ENCODE measurements at regions not wholly inside any gene's neighbourhood (a gene's known extent, or its start where the extent isn't known, plus 50 kb on each side); places are given as distances from the start of the nearest gene placed in this dataset.

GRCh38 chrX:16451334-16451733, 198.6 kb upstream of the S100G start:
- DNase-seq = no peak

- no peak for DNase-seq
Measured at GRCh38 chrX:16454926-16455325, 195.0 kb upstream of the S100G start.

- DNase-seq = no peak
Measured at GRCh38 chrX:16457239-16457638, 192.7 kb upstream of the S100G start.

GRCh38 chrX:16458208-16458607, 191.8 kb upstream of the S100G start:
- DNase-seq = no peak

GRCh38 chrX:16459008-16459407, 190.9 kb upstream of the S100G start:
- no peak for DNase-seq

GRCh38 chrX:16461968-16462367, 188.0 kb upstream of the S100G start:
- DNase-seq = no peak

GRCh38 chrX:16462912-16463311, 187.0 kb upstream of the S100G start:
- no peak for DNase-seq

GRCh38 chrX:16464369-16464768, 185.6 kb upstream of the S100G start:
- DNase-seq = no peak

- DNase-seq = no peak
Measured at GRCh38 chrX:16465081-16465876, 184.7 kb upstream of the S100G start.

GRCh38 chrX:16466640-16467432, 183.1 kb upstream of the S100G start:
- DNase-seq = no peak

GRCh38 chrX:16469870-16470269, 180.1 kb upstream of the S100G start:
- DNase-seq = no peak

- DNase-seq = no peak
Measured at GRCh38 chrX:16472345-16472744, 177.6 kb upstream of the S100G start.

- no peak for DNase-seq
Measured at GRCh38 chrX:16474511-16474910, 175.4 kb upstream of the S100G start.

GRCh38 chrX:16476009-16476408, 173.9 kb upstream of the S100G start:
- DNase-seq = no peak

- DNase-seq = no peak
Measured at GRCh38 chrX:16476692-16477091, 173.3 kb upstream of the S100G start.

GRCh38 chrX:16479206-16479869, 170.6 kb upstream of the S100G start:
- peak; percentile 29 for DNase-seq

- DNase-seq = no peak
Measured at GRCh38 chrX:16480049-16480448, 169.9 kb upstream of the S100G start.

- peak; percentile 83 for DNase-seq
Measured at GRCh38 chrX:16484338-16484737, 165.6 kb upstream of the S100G start.

GRCh38 chrX:16487620-16488385, 162.2 kb upstream of the S100G start:
- DNase-seq = no peak

- no peak for DNase-seq
Measured at GRCh38 chrX:16488959-16489358, 161.0 kb upstream of the S100G start.

- DNase-seq = no peak
Measured at GRCh38 chrX:16491461-16491860, 158.5 kb upstream of the S100G start.

- no peak for DNase-seq
Measured at GRCh38 chrX:16496175-16496574, 153.8 kb upstream of the S100G start.

All from suppressor macrophage treated with lipopolysaccharide for 4 hours (primary cell).